ENCODE measurements at regions not wholly inside any gene's neighbourhood (a gene's known extent, or its start where the extent isn't known, plus 50 kb on each side); places are given as distances from the start of the nearest gene placed in this dataset.

- TF ChIP-seq POLR2AphosphoS5 (IDR thresholded peaks at IDR 0.05) = no peak
- TF ChIP-seq CTCF (IDR thresholded peaks at IDR 0.05) = no peak
- no peak for TF ChIP-seq POLR2A (IDR thresholded peaks at IDR 0.05; ENCODE audit: low read depth)
- TF ChIP-seq EP300 (IDR thresholded peaks at IDR 0.05) = no peak
These were observed 58.3 kb downstream of the CXCL12 start for GRCh38 chr10:44326474-44327030.
